Activated CD4-positive, alpha-beta memory T cell treated with anti-CD3 and anti-CD28 coated beads for 36 hours (primary cell): ENCODE measurements at regions not wholly inside any gene's neighbourhood (a gene's known extent, or its start where the extent isn't known, plus 50 kb on each side); places are given as distances from the start of the nearest gene placed in this dataset.
"Not testable (repeated sequence)": the region's sequence is repeated elsewhere in the genome, so short reads cannot be mapped to it uniquely, and the experiment has no call there.

ENCODE experiments used
- CTCF ChIA-PET: fragments of 350-600 bp; sonication (Branson Sonifier 250); formaldehyde crosslinking; loops from one replicate; lab custom pipeline; 2021; ENCODE audit warnings: antibody characterized with exemption, inconsistent platforms; lab: Charles Lee
- POLR2A ChIA-PET: fragments of 350-600 bp; sonication (Branson Sonifier 250); formaldehyde crosslinking; loops from one replicate; lab custom pipeline; 2021; ENCODE audit warnings: antibody characterized with exemption; lab: Charles Lee
- DNase-seq: peaks from one replicate; pipeline ENCODE4 v3.0.0-alpha.2; 2020
- H3K27ac Mint-ChIP-seq: one replicate; pipeline ENCODE4 v1.8.0; 2021; ENCODE audit warnings: mixed read lengths
- H3K27me3 Mint-ChIP-seq: one replicate; pipeline ENCODE4 v1.8.0; 2021; ENCODE audit warnings: mixed read lengths
- H3K36me3 Mint-ChIP-seq: one replicate; pipeline ENCODE4 v1.8.0; 2021; ENCODE audit warnings: mixed read lengths
- H3K4me1 Mint-ChIP-seq: one replicate; pipeline ENCODE4 v1.8.0; 2021; ENCODE audit warnings: low read depth, mixed read lengths
- H3K4me3 Mint-ChIP-seq: one replicate; pipeline ENCODE4 v1.8.0; 2021; ENCODE audit warnings: mild to moderate bottlenecking, mixed read lengths
- H3K9me3 Mint-ChIP-seq: one replicate; pipeline ENCODE4 v1.8.0; 2021; ENCODE audit warnings: mixed read lengths
- intact Hi-C: fragments of 100-400 bp; cut with micrococcal nuclease; formaldehyde crosslinking; loops from one replicate; pipeline ENCODE4 v1.15.1; 2023

DNA sequence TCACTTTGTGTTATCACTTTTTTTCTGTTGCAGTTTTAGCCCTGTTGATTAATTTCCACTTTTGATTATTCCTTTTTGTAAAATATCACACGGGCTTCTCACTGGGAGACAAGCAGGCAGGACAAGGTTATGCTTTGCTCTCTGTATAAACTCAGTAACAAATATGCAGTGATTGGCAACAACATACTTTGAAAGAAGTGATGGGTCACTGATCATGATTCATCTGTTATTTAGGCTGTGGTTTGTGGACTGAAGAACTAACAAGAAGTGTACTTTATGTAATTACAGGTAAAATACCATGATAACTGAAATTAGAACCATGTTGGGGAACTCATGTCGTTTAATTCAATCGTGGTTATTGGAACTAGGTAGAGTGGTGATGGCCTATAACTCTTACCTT, 62.1 kb upstream of the ABI1 start:
- H3K4me1 Mint-ChIP-seq, H3K9me3 Mint-ChIP-seq, H3K27ac Mint-ChIP-seq, intact Hi-C loops, CTCF ChIA-PET, H3K27me3 Mint-ChIP-seq, H3K36me3 Mint-ChIP-seq, H3K4me3 Mint-ChIP-seq, POLR2A ChIA-PET, DNase-seq: not testable (repeated sequence)

DNA sequence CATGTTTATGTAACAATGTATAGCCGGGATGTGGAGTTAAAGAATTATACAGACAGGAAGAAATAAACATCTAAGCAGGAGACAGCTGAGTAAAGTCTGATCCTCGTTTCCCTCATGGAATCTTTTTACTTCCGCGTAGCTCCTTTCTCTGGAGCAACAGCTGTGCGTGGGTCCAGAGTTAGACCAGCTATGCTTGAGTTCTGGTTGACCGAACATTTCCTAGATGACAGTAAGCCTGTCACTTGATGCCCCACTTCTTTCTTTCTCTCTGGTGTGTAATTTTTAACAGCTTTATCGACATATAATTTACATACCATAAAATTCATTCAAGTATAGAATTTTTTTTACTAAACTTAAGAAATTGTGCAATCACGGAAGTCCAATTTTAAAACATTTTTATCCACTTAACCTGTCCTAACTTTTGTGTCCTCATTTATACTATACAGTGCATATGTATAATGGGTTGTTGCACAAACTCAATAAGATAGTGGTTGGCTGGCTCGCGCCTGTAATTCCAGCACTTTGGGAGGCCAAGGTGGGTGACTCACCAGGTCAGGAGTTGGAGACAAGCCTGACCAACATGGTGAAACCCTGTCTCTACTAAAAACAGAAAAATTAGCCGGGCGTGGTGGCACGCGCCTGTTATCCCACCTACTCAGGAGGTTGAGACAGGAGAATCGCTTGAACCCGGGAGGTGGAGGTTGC, 58.5 kb upstream of the ABI1 start:
- H3K4me3 Mint-ChIP-seq, POLR2A ChIA-PET, H3K27me3 Mint-ChIP-seq, H3K4me1 Mint-ChIP-seq, intact Hi-C loops, H3K27ac Mint-ChIP-seq, H3K9me3 Mint-ChIP-seq, CTCF ChIA-PET, DNase-seq, H3K36me3 Mint-ChIP-seq: not testable (repeated sequence)

DNA sequence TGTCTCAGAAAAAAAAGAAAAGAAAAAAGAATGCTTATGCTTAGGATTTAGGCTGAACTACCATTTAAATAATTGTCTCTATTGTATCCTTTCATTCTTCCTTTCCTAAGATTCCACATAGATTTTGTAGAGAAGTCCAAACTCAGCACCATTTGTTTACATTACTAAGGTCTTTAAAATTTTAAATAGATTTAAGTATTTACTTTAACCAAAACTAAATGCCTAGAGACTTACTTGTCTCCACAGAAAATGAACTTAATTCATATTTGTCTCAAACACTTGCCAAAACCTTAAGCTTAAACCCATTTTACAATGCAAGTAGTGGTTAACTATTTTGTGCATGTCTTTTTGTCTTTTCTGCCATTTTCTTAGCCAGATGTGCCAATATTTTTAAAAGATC, 54.1 kb upstream of the ABI1 start:
- Mint-ChIP-seq H3K36me3 (no peaks in the 10 kb centered on the region), H3K4me3 (no peak overlapping the region), H3K4me1 (no peaks in the 10 kb centered on the region), H3K27ac (no peak overlapping the region), H3K9me3 (no peaks in the 10 kb centered on the region), H3K27me3 (no peaks in the 10 kb centered on the region)
- DNase-seq, result no peak
- ChIA-PET CTCF (interaction anchor here (0.5 kb wide), 1 partner anchor 50 kb away, joined by 3 read pairs; no protein-coding TSS in a partner anchor), POLR2A (no interaction called here)
- intact Hi-C loops, result no loop called here

DNA sequence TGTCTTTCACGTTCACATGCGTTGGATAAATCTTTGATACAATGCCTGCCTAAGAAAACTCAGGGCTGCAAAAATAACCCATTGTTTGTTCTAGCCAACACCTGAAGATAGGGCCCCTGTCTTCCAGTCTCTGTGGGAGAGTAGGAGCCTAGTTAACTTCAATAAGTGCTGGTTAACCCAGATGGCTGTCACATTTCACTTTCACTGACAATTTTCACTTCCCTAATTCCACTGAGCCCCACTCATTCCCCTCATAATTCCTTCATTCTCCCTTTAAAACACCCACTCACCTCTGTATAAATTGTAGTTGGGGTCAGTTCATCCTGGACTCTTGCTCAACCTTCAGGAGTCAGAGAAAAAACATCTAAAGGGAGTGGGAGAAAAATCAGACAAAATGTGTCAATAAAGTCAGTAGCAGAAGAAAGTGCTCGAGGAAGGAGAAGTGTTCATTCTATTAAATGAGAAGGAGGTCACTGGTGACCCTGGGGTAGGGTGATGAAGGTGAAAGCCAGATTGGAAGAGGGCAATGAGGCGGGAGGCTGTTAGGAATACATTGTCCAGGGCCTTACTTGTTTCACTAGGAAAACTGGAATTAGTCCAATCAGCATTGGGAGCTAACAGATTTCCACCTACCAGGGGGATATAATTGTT, 51.2 kb upstream of the ABI1 start:
- H3K27me3 Mint-ChIP-seq, result no peaks in the 10 kb centered on the region
- no peaks in the 10 kb centered on the region for H3K9me3 Mint-ChIP-seq
- CTCF ChIA-PET, result no interaction called here
- no peak overlapping the region for H3K27ac Mint-ChIP-seq
- intact Hi-C loops, result no loop called here
- POLR2A ChIA-PET, result no interaction called here
- H3K36me3 Mint-ChIP-seq, result no peaks in the 10 kb centered on the region
- no peaks in the 10 kb centered on the region for H3K4me1 Mint-ChIP-seq
- no peak for DNase-seq
- no peak overlapping the region for H3K4me3 Mint-ChIP-seq
